CD14-positive monocyte (primary cell): ENCODE measurements at regions not wholly inside any gene's neighbourhood (a gene's known extent, or its start where the extent isn't known, plus 50 kb on each side); places are given as distances from the start of the nearest gene placed in this dataset.

ENCODE experiments used
- DNase-seq, 3 donors: peaks; one replicate each; pipeline ENCODE4 v3.0.0-alpha.2; 2011 to 2022
- H2AFZ ChIP-seq: 2 replicates; pipeline ENCODE4 v1.6.0; 2012; ENCODE audit warnings: mild to moderate bottlenecking, low read depth, low read length, inconsistent platforms; ENCODE audit not compliant: insufficient read depth, poor library complexity, severe bottlenecking
- H3K27ac ChIP-seq, 2 donors: 1 replicate in 1 of 2; 2 replicates in 1 of 2; pipeline ENCODE4 v1.5.1; 2012 to 2013; ENCODE audit warnings: low read length in 2 of 2, control low read depth in 1 of 2, inconsistent platforms in 1 of 2, low read depth in 1 of 2, mild to moderate bottlenecking in 1 of 2
- H3K27me3 ChIP-seq, 2 donors: one replicate each; pipeline versions ENCODE4 v1.6.0 to v1.6.1; 2011 to 2013; ENCODE audit warnings: low read length in 2 of 2; ENCODE audit not compliant: control insufficient read depth in 2 of 2, insufficient read depth in 2 of 2
- H3K36me3 ChIP-seq, 2 donors: replicated peaks in 1 of 2; 1 replicate in 1 of 2; 2 replicates in 1 of 2; pipeline versions ENCODE4 v1.5.1 to v1.6.1; 2012 to 2013; ENCODE audit warnings: low read length in 2 of 2, control low read depth in 1 of 2, inconsistent platforms in 1 of 2, mild to moderate bottlenecking in 1 of 2; ENCODE audit not compliant: insufficient read depth in 2 of 2, control insufficient read depth in 1 of 2
- H3K4me1 ChIP-seq, 2 donors: 1 replicate in 1 of 2; 2 replicates in 1 of 2; pipeline versions ENCODE4 v1.5.1 to v1.6.1; 2012 to 2013; ENCODE audit warnings: low read length in 2 of 2, control low read depth in 1 of 2, inconsistent platforms in 1 of 2, mild to moderate bottlenecking in 1 of 2, moderate library complexity in 1 of 2; ENCODE audit not compliant: insufficient read depth in 2 of 2, control insufficient read depth in 1 of 2
- H3K4me2 ChIP-seq: replicated peaks from 2 replicates; pipeline ENCODE3; 2012; ENCODE audit warnings: low read length, moderate library complexity, mild to moderate bottlenecking; ENCODE audit not compliant: poor library complexity, severe bottlenecking; ENCODE audit errors: extremely low read depth
- H3K4me3 ChIP-seq, 3 experiments: fragments of 200-600 bp in 1 of 3; sonication (generic) in 1 of 3; replicated peaks in 1 of 3; 1 replicate in 2 of 3; 2 replicates in 1 of 3; pipeline ENCODE4 v1.5.1; 2011 to 2013; ENCODE audit warnings: low read length in 3 of 3, mild to moderate bottlenecking in 3 of 3, control low read depth in 2 of 3, low read depth in 2 of 3, inconsistent platforms in 1 of 3, moderate library complexity in 1 of 3
- H3K79me2 ChIP-seq: 2 replicates; pipeline ENCODE4 v1.6.0; 2012; ENCODE audit warnings: mild to moderate bottlenecking, control low read depth, inconsistent platforms, low read length, moderate library complexity; ENCODE audit not compliant: insufficient read depth
- H3K9ac ChIP-seq: 2 replicates; pipeline ENCODE4 v1.6.0; 2017; ENCODE audit warnings: low read length, mild to moderate bottlenecking; ENCODE audit not compliant: insufficient read depth, poor library complexity, severe bottlenecking
- H3K9me3 ChIP-seq, 2 donors: replicated peaks in 1 of 2; 1 replicate in 1 of 2; 2 replicates in 1 of 2; pipeline versions ENCODE4 v1.5.1 to v1.6.1; 2012 to 2013; ENCODE audit warnings: low read length in 2 of 2, control low read depth in 1 of 2; ENCODE audit not compliant: control insufficient read depth in 1 of 2, insufficient read depth in 1 of 2
- H4K20me1 ChIP-seq: 2 replicates; pipeline ENCODE4 v1.6.0; 2012; ENCODE audit warnings: mild to moderate bottlenecking, low read length, control low read depth, moderate library complexity; ENCODE audit not compliant: insufficient read depth
- H3K27ac Mint-ChIP-seq, 7 donors: one replicate each; pipeline ENCODE4 v1.8.0; 2020; ENCODE audit warnings: mild to moderate bottlenecking in 7 of 7, mixed read lengths in 7 of 7, moderate library complexity in 6 of 7, inconsistent platforms in 2 of 7
- H3K27me3 Mint-ChIP-seq, 3 donors: one replicate each; pipeline ENCODE4 v1.8.0; 2021 to 2022; ENCODE audit warnings: low read depth in 3 of 3, mild to moderate bottlenecking in 3 of 3, mixed read lengths in 3 of 3, moderate library complexity in 3 of 3, inconsistent platforms in 1 of 3
- H3K36me3 Mint-ChIP-seq, 2 donors: one replicate each; pipeline ENCODE4 v1.8.0; 2020; ENCODE audit warnings: mixed read lengths in 2 of 2, inconsistent platforms in 1 of 2, mild to moderate bottlenecking in 1 of 2
- H3K4me1 Mint-ChIP-seq: one replicate; pipeline ENCODE4 v1.8.0; 2020; ENCODE audit warnings: mild to moderate bottlenecking, mixed read lengths
- H3K4me3 Mint-ChIP-seq, 2 donors: one replicate each; pipeline ENCODE4 v1.8.0; 2020; ENCODE audit warnings: mild to moderate bottlenecking in 2 of 2, mixed read lengths in 2 of 2, moderate library complexity in 1 of 2
- H3K9me3 Mint-ChIP-seq, 7 donors: one replicate each; pipeline ENCODE4 v1.8.0; 2020 to 2022; ENCODE audit warnings: mixed read lengths in 7 of 7, mild to moderate bottlenecking in 6 of 7, moderate library complexity in 6 of 7, inconsistent platforms in 2 of 7
- CTCF ChIP-seq: fragments of 200-600 bp; IDR thresholded peaks from one replicate; pipeline ENCODE4 v1.8.0; 2022; ENCODE audit warnings: antibody characterized with exemption, mild to moderate bottlenecking
- WGBS: methylation state at CpG from one replicate; pipeline ENCODE4 v1.1.5; 2013; ENCODE audit warnings: missing lambda C conversion rate; ENCODE audit not compliant: insufficient coverage; 5-methylcytosine and 5-hydroxymethylcytosine counted together
- intact Hi-C, 2 donors: fragments of 100-400 bp; cut with micrococcal nuclease; formaldehyde crosslinking; loops; one replicate each; pipeline versions ENCODE4 v1.15.0 to v1.15.1; 2023

- Histone ChIP-seq H3K9ac (no peak overlapping the region), H2AFZ (no peak overlapping the region), H3K9me3 (no peaks in the 10 kb centered on the region), H3K27ac (no peak overlapping the region), H3K36me3 (no peaks in the 10 kb centered on the region), H4K20me1 (no peaks in the 10 kb centered on the region), H3K4me1 (no peaks in the 10 kb centered on the region), H3K4me2 (no peak overlapping the region), H3K4me3 (no peak overlapping the region), H3K27me3 (no peaks in the 10 kb centered on the region), H3K79me2 (no peaks in the 10 kb centered on the region)
- peaks cover 0 to 5% (median 0%) of the 10 kb centered on the region in 7 donors for H3K9me3 Mint-ChIP-seq
- no peak overlapping the region for H3K4me3 Mint-ChIP-seq
- no peaks in the 10 kb centered on the region for H3K36me3 Mint-ChIP-seq
- DNase-seq = no peak
- intact Hi-C loops = no loop called here
- no peak for TF ChIP-seq CTCF
- H3K27ac Mint-ChIP-seq = no peak overlapping the region
- H3K4me1 Mint-ChIP-seq = no peaks in the 10 kb centered on the region
- peaks cover 0 to 6% (median 0%) of the 10 kb centered on the region in 3 donors for H3K27me3 Mint-ChIP-seq
- WGBS = 100% methylated on average over 1 of the region's 6 CpGs
These were observed 135.2 kb downstream of the PSMG1 start for GRCh38 chr21:39048064-39048463.

GRCh38 chr21:39047046-39047445 is 136.2 kb downstream of the PSMG1 start:
- H3K4me2 ChIP-seq = no peak overlapping the region
- no peak overlapping the region for H3K4me3 Mint-ChIP-seq

More at GRCh38 chr21:39047046-39047445, 136.2 kb downstream of the PSMG1 start:
- no peak for DNase-seq
- Histone ChIP-seq H3K27ac (no peak overlapping the region), H3K9me3 (no peaks in the 10 kb centered on the region), H3K79me2 (no peaks in the 10 kb centered on the region), H3K4me3 (no peak overlapping the region), H2AFZ (no peak overlapping the region), H4K20me1 (no peaks in the 10 kb centered on the region), H3K27me3 (no peaks in the 10 kb centered on the region), H3K9ac (no peak overlapping the region), H3K4me1 (no peaks in the 10 kb centered on the region), H3K36me3 (no peaks in the 10 kb centered on the region)
- no CpG with 5 or more reads among the region's 3 CpGs for WGBS
- Mint-ChIP-seq H3K27me3 (peaks cover 0 to 6% (median 0%) of the 10 kb centered on the region in 3 donors), H3K4me1 (no peaks in the 10 kb centered on the region), H3K36me3 (no peaks in the 10 kb centered on the region), H3K9me3 (peaks cover 0 to 5% (median 0%) of the 10 kb centered on the region in 7 donors), H3K27ac (peak overlapping the region in 1 of 7 donors; percentile 33)
- intact Hi-C loops = no loop called here
- TF ChIP-seq CTCF = no peak
